CMK (cell line): ENCODE measurements at regions not wholly inside any gene's neighbourhood (a gene's known extent, or its start where the extent isn't known, plus 50 kb on each side); places are given as distances from the start of the nearest gene placed in this dataset.

Experiments
- DNase-seq: peaks from one replicate; pipeline ENCODE4 v3.0.0-alpha.2; 2010; ENCODE audit warnings: low read depth

GRCh38 chr22:48397531-48398180 is 1430.0 kb downstream of the BRD1 start:
- no peak for DNase-seq

GRCh38 chr22:48396785-48397530 is 1430.7 kb downstream of the BRD1 start:
- DNase-seq = no peak

- no peak for DNase-seq
Observed at GRCh38 chr22:48396091-48396784, 1431.4 kb downstream of the BRD1 start.

DNA sequence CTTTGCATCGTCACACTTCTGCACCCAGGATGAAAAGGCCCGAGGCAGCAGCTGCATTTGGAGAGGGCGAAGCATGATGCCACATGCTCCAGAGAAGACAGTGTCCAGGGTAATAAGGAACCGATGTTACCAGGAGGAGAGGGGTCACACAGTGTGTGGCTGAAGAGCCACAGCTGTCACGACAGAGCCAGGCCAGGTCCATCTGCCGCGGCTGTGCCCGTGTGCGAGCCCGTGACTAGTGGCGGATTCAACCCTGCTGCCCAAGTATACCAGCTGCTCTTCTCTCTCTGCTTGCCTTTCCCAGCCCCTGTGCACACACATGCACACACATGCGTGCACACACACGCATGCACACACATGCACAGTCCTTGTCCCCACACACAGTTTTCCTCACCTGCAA is 1432.5 kb downstream of the BRD1 start:
- no peak for DNase-seq

GRCh38 chr22:48394787-48395186 is 1432.9 kb downstream of the BRD1 start:
- no peak for DNase-seq

- DNase-seq = no peak
Observed at GRCh38 chr22:48393885-48394284, 1433.8 kb downstream of the BRD1 start.

GRCh38 chr22:48393041-48393370 is 1434.7 kb downstream of the BRD1 start:
- DNase-seq = no peak

- DNase-seq = no peak
Observed at GRCh38 chr22:48391820-48392219, 1435.9 kb downstream of the BRD1 start.

DNA sequence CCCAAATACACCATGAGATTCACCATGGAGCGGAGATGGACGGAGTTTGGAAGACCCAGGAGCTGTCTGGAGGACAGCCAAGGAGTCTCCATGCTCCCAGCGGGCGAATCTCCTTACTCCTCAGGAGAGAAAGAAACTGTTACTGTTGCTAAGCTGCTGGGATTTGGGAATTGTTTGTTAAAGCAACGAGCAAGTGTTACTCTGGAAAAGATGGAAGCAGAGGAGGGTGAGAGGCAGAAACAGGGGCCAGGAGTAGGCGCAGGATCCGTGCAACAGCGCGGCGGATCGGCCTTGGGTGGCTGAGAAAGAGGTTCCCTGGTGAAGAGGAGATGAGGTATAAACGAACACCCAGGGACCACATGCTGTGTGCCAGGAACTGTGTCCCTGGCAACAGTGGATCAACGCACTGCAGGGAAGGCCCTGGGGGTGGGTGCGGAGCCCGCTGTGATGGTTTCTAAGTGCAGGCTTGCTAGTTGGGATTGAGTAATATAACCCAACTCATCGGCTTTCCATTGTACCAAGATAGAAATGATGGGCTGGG is 1436.4 kb downstream of the BRD1 start:
- DNase-seq = no peak

- no peak for DNase-seq
Observed at GRCh38 chr22:48389916-48390315, 1437.8 kb downstream of the BRD1 start.

DNA sequence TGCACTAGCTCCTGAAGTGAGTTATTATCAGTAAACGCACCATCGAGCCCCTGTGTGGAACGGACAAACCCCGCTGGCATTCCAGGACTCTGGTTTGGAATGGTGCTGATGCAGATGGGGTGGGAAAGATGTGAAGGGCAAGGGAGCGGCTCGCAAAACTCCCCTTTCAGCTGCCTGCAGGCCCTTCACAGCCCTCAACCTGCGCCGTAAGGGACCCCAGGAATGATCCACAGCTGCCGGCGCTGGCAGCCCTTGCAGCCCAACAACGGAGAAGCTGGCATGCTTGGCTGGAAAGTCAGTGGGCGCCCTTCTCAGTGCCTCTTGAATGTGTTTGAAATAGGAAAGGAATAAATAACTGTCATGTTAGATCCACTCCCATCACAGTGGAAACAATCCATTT is 1445.5 kb downstream of the BRD1 start:
- DNase-seq = no peak

DNA sequence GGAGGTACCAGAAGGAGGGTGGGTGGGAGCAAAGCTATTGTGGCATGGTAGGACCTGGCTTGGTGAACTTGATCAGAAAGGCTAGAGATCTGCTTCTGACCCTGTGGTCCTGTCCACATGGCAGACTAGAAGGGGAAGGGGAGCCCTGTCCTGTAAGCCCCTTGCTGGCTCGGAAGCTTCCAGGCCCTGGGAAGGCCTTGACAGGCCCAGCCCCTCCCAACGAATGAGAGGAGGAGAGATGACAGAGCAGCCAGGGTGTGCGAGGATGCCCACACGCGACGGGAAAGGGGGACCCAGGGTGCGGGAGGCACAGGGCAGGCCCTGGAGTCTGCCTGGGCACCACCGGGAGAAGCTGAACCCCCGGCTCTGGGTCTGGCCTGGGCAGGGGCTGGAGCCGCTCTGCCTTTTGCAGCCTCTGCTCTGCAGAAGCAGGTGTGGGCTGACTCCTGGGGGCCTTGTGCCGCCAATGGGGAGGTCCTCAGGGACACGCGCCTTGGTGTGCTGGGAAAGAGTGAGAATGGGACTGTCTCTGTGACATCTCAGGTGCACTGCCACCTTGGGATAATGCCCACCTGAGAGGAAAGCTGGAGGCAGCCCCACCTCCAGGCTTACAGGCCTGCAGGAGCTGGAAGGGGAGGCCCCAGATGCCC is 1447.5 kb downstream of the BRD1 start:
- no peak for DNase-seq

GRCh38 chr22:48379371-48379770 is 1448.3 kb downstream of the BRD1 start:
- DNase-seq = no peak

GRCh38 chr22:48378673-48379072 is 1449.0 kb downstream of the BRD1 start:
- no peak for DNase-seq

GRCh38 chr22:48376936-48377712 is 1450.5 kb downstream of the BRD1 start:
- DNase-seq = no peak

- no peak for DNase-seq
Observed at GRCh38 chr22:48376428-48376827, 1451.2 kb downstream of the BRD1 start.

DNA sequence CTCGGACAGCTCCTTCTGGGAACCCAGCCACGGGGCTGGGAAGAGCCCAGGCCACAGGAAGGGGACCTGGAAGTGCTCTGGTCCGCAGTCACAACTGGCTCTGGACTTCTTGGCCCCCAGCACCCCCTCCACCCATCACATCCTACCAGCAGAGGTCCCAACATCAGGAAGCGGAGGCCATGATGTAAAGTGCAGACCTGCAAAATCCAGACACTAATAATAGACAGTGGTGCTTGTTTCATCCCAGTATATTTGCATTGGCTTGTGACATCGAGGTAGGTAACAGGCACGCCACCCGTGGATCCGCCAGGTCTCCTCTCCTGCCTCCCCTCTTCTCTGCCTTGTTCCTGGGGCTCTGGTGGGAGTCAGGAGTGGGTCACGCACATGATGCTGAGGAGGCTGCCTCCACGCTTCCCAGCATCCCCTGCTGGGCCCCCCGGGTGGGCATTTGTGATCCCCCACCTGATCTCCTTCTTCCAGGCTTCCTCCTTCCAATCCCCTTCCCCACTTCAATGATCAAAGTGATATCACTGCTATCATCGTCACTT is 1454.0 kb downstream of the BRD1 start:
- no peak for DNase-seq

DNA sequence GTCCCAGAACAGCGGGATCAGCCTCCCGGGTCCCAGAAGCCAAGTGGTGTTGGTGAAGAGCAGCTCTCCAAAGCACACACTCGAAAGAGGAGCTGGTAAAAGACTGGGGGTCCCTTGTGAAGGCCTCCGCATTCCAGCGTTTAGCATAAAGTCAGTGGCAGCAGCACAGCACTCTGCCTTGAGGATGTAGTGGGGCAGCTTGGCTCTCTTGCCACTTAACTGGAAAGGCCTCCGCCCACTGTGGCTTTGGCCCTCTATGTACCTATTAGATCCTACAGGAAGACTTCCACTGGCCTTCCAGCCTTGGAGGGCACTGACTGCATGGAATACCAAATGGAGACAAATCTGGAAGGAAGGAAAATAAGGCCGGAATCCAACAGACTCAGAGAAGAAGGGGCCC is 1455.3 kb downstream of the BRD1 start:
- DNase-seq = no peak

GRCh38 chr22:48371391-48371790 is 1456.3 kb downstream of the BRD1 start:
- no peak for DNase-seq

- no peak for DNase-seq
Observed at GRCh38 chr22:48370508-48371325, 1457.0 kb downstream of the BRD1 start.
